Fibroblast of the aortic adventitia (primary cell): ENCODE measurements at regions not wholly inside any gene's neighbourhood (a gene's known extent, or its start where the extent isn't known, plus 50 kb on each side); places are given as distances from the start of the nearest gene placed in this dataset.

Experiments used
- DNase-seq: peaks from one replicate; pipeline ENCODE4 v3.0.0-alpha.2; 2010; ENCODE audit warnings: low read depth
- H3K4me3 ChIP-seq: 2 replicates; pipeline ENCODE4 v1.5.1; 2011; ENCODE audit warnings: low read depth, mild to moderate bottlenecking, control low read depth, low read length, moderate library complexity
- CTCF ChIP-seq: IDR thresholded peaks from 2 replicates; pipeline ENCODE4 v1.5.1; 2011; ENCODE audit warnings: mild to moderate bottlenecking, low read length, control low read depth, inconsistent platforms; ENCODE audit not compliant: insufficient read depth

GRCh38 chr4:123068081-123068480 lies 145.7 kb upstream of the NUDT6 start:
- TF ChIP-seq CTCF = no peak
- H3K4me3 ChIP-seq = no peak overlapping the region
- DNase-seq = no peak

GRCh38 chr4:123072060-123072459 lies 149.7 kb upstream of the NUDT6 start:
- no peak for DNase-seq
- H3K4me3 ChIP-seq = no peak overlapping the region
- no peak for TF ChIP-seq CTCF

GRCh38 chr4:123073650-123074049 lies 151.3 kb upstream of the NUDT6 start:
- no peak overlapping the region for H3K4me3 ChIP-seq
- no peak for DNase-seq
- no peak for TF ChIP-seq CTCF

GRCh38 chr4:123077330-123077729 lies 154.9 kb upstream of the NUDT6 start:
- no peak for TF ChIP-seq CTCF
- DNase-seq = no peak
- no peak overlapping the region for H3K4me3 ChIP-seq

- no peak overlapping the region for H3K4me3 ChIP-seq
- TF ChIP-seq CTCF = no peak
- peak; percentile 6 for DNase-seq
Observed at GRCh38 chr4:123081971-123082370, 159.6 kb upstream of the NUDT6 start.

- no peak for TF ChIP-seq CTCF
- DNase-seq = no peak
Observed at GRCh38 chr4:123083646-123084045, 161.2 kb upstream of the NUDT6 start.

GRCh38 chr4:123088501-123088900 lies 166.1 kb upstream of the NUDT6 start:
- no peak for DNase-seq
- no peak overlapping the region for H3K4me3 ChIP-seq
- no peak for TF ChIP-seq CTCF

More at GRCh38 chr4:123083646-123084045, 161.2 kb upstream of the NUDT6 start:
- H3K4me3 ChIP-seq = no peak overlapping the region
